ENCODE measurements at regions not wholly inside any gene's neighbourhood (a gene's known extent, or its start where the extent isn't known, plus 50 kb on each side); places are given as distances from the start of the nearest gene placed in this dataset.
"Not testable (repeated sequence)": the region's sequence is repeated elsewhere in the genome, so short reads cannot be mapped to it uniquely, and the experiment has no call there.

- Histone ChIP-seq H3K36me3 (ENCODE audit: control insufficient read depth, insufficient read depth, low read length) (no peaks in the 10 kb centered on the region), H3K27me3 (ENCODE audit: control insufficient read depth, insufficient read depth, low read length) (no peaks in the 10 kb centered on the region), H3K4me1 (ENCODE audit: control insufficient read depth, insufficient read depth, low read length, poor library complexity, severe bottlenecking) (no peaks in the 10 kb centered on the region), H3K9me3 (ENCODE audit: control insufficient read depth in 2 of 2, low read length in 2 of 2) (no peaks in the 10 kb centered on the region), H3K27ac (ENCODE audit: insufficient read depth, low read length, poor library complexity, severe bottlenecking) (no peak overlapping the region), H3K4me3 (ENCODE audit: low read depth, low read length) (no peak overlapping the region)
- Mint-ChIP-seq H3K27me3 (no peaks in the 10 kb centered on the region), H3K4me1 (peaks cover 0 to 4% (median 0%) of the 10 kb centered on the region in 4 donors), H3K9me3 (peaks cover 0 to 8% (median 0%) of the 10 kb centered on the region in 7 donors), H3K27ac (no peak overlapping the region), H3K4me3 (no peak overlapping the region), H3K36me3 (no peaks in the 10 kb centered on the region)
- DNase-seq (no peak), ATAC-seq (ENCODE audit: low read depth in 2 of 2) (no peak)
Measured at GRCh38 chr14:104305511-104306449, 167.4 kb downstream of the KIF26A start.

DNA sequence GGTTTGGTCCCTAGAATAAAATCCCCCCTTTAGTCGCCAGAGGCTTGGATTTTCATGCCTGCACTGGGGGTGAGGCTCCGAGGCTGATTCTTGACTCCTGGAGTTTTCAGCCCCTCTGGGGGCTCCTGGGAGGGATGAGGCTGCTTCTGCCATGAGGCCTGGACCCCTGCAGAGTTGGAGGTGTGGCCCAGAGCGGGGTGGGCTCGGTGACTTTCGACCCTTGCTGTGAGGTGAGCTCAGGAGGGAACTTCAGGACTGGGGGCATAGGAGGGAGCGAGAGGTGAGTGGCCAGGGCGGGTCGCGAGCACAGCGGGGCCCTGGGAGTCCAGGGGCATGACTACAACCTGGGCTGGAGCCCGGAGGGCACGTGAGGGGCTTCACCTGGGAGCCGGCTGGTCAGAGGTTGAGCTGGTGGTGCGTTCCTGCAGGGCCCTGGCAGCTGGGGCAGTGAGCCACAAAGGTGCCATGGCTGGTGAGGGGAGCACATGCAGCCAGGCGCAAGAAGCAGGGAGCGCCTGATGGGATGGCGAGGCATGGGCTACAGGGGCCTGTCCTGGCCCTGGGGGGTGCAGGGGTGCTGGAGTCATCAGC lies 168.2 kb downstream of the KIF26A start:
- H3K4me3 Mint-ChIP-seq, result no peak overlapping the region
- H3K27ac Mint-ChIP-seq, result no peak overlapping the region
- H3K36me3 Mint-ChIP-seq, result no peaks in the 10 kb centered on the region
- Histone ChIP-seq H3K9me3 (ENCODE audit: control insufficient read depth in 2 of 2, low read length in 2 of 2) (peaks cover 3 to 5% of the 10 kb centered on the region in 2 experiments), H3K27me3 (ENCODE audit: control insufficient read depth, insufficient read depth, low read length) (no peaks in the 10 kb centered on the region), H3K4me3 (ENCODE audit: low read depth, low read length) (no peak overlapping the region), H3K27ac (ENCODE audit: insufficient read depth, low read length, poor library complexity, severe bottlenecking) (no peak overlapping the region), H3K4me1 (ENCODE audit: control insufficient read depth, insufficient read depth, low read length, poor library complexity, severe bottlenecking) (no peaks in the 10 kb centered on the region), H3K36me3 (ENCODE audit: control insufficient read depth, insufficient read depth, low read length) (no peaks in the 10 kb centered on the region)
- H3K27me3 Mint-ChIP-seq, result no peaks in the 10 kb centered on the region
- no peaks in the 10 kb centered on the region for H3K4me1 Mint-ChIP-seq
- ATAC-seq (ENCODE audit: low read depth in 2 of 2), result no peak
- peaks cover 0 to 10% (median 4%) of the 10 kb centered on the region in 7 donors for H3K9me3 Mint-ChIP-seq
- DNase-seq, result no peak

- Mint-ChIP-seq H3K36me3 (no peaks in the 10 kb centered on the region), H3K9me3 (peaks cover 0 to 10% (median 4%) of the 10 kb centered on the region in 7 donors), H3K27me3 (no peaks in the 10 kb centered on the region), H3K4me1 (no peaks in the 10 kb centered on the region), H3K27ac (no peak overlapping the region), H3K4me3 (no peak overlapping the region)
- Histone ChIP-seq H3K27ac (ENCODE audit: insufficient read depth, low read length, poor library complexity, severe bottlenecking) (no peak overlapping the region), H3K27me3 (ENCODE audit: control insufficient read depth, insufficient read depth, low read length) (no peaks in the 10 kb centered on the region), H3K36me3 (ENCODE audit: control insufficient read depth, insufficient read depth, low read length) (no peaks in the 10 kb centered on the region), H3K4me1 (ENCODE audit: control insufficient read depth, insufficient read depth, low read length, poor library complexity, severe bottlenecking) (no peaks in the 10 kb centered on the region), H3K9me3 (ENCODE audit: control insufficient read depth in 2 of 2, low read length in 2 of 2) (peaks cover 3 to 5% of the 10 kb centered on the region in 2 experiments), H3K4me3 (ENCODE audit: low read depth, low read length) (no peak overlapping the region)
- DNase-seq, result no peak
- no peak for ATAC-seq (ENCODE audit: low read depth in 2 of 2)
Measured at GRCh38 chr14:104307246-104307626, 168.8 kb downstream of the KIF26A start.

DNA sequence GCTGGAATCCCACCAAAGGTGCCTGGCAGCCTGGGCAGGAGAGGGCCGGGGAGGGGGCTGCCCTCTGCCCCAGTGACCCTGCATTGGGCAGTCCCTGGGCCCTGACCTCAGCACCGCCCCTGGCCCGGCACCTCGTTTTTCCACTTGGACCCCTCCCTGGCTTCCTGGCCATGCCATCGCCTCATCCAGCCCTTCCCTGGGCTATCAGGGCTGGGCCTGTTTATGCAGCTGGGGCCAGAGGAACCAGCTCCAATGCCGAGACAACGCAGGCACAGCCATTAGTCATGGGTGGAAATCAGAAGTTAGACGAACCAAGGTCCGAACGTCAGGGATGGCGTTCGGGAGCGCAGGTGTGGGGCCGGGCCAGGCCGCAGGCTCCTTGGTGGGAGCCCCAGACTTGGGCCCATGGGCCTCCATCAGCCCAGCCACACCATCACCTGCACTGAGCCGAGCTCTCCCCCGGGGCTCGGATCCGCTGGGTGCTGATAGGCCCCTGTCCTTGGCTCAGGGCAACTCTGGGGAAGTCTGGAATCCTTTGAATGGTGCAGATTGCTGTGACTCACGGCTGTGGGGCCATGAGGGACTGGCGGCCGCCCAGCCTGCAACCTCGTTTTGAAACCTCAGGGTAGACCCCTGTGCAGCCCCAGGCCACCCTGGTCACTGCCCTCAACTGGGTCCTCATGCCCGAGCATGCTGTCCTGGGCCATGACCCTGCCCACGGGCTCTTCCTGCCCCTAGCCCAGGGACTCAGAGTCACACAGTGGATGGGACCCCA lies 169.4 kb downstream of the KIF26A start:
- Histone ChIP-seq H3K27me3 (ENCODE audit: control insufficient read depth, insufficient read depth, low read length) (no peaks in the 10 kb centered on the region), H3K9me3 (ENCODE audit: control insufficient read depth in 2 of 2, low read length in 2 of 2) (peaks cover 3 to 5% of the 10 kb centered on the region in 2 experiments), H3K4me3 (ENCODE audit: low read depth, low read length) (no peak overlapping the region), H3K27ac (ENCODE audit: insufficient read depth, low read length, poor library complexity, severe bottlenecking) (no peak overlapping the region), H3K36me3 (ENCODE audit: control insufficient read depth, insufficient read depth, low read length) (no peaks in the 10 kb centered on the region), H3K4me1 (ENCODE audit: control insufficient read depth, insufficient read depth, low read length, poor library complexity, severe bottlenecking) (no peaks in the 10 kb centered on the region)
- ATAC-seq (ENCODE audit: low read depth in 2 of 2) (no peak), DNase-seq (no peak)
- Mint-ChIP-seq H3K4me1 (no peaks in the 10 kb centered on the region), H3K4me3 (no peak overlapping the region), H3K27me3 (no peaks in the 10 kb centered on the region), H3K27ac (no peak overlapping the region), H3K36me3 (no peaks in the 10 kb centered on the region), H3K9me3 (peaks cover 0 to 10% (median 4%) of the 10 kb centered on the region in 7 donors)

DNA sequence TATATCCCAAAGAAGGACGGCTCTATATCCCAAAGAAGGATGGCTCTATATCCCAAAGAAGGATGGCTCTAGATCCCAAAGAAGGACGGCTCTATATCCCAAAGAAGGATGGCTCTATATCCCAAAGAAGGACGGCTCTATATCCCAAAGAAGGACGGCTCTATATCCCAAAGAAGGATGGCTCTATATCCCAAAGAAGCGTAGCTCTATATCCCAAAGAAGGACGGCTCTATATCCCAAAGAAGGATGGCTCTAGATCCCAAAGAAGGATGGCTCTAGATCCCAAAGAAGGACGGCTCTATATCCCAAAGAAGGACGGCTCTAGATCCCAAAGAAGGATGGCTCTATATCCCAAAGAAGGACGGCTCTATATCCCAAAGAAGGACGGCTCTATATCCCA lies 170.1 kb downstream of the KIF26A start:
- not testable (repeated sequence) for H3K9me3 ChIP-seq (ENCODE audit: control insufficient read depth in 2 of 2, low read length in 2 of 2); H3K27me3 ChIP-seq (ENCODE audit: control insufficient read depth, insufficient read depth, low read length); H3K4me3 ChIP-seq (ENCODE audit: low read depth, low read length); H3K27ac ChIP-seq (ENCODE audit: insufficient read depth, low read length, poor library complexity, severe bottlenecking); H3K4me1 ChIP-seq (ENCODE audit: control insufficient read depth, insufficient read depth, low read length, poor library complexity, severe bottlenecking); H3K9me3 Mint-ChIP-seq; DNase-seq; H3K27me3 Mint-ChIP-seq; H3K36me3 ChIP-seq (ENCODE audit: control insufficient read depth, insufficient read depth, low read length); H3K4me3 Mint-ChIP-seq; H3K27ac Mint-ChIP-seq; ATAC-seq (ENCODE audit: low read depth in 2 of 2); H3K36me3 Mint-ChIP-seq; H3K4me1 Mint-ChIP-seq

GRCh38 chr14:104309657-104310369 lies 171.4 kb downstream of the KIF26A start:
- no peak for ATAC-seq (ENCODE audit: low read depth in 2 of 2)
- H3K36me3 Mint-ChIP-seq, result no peaks in the 10 kb centered on the region

DNA sequence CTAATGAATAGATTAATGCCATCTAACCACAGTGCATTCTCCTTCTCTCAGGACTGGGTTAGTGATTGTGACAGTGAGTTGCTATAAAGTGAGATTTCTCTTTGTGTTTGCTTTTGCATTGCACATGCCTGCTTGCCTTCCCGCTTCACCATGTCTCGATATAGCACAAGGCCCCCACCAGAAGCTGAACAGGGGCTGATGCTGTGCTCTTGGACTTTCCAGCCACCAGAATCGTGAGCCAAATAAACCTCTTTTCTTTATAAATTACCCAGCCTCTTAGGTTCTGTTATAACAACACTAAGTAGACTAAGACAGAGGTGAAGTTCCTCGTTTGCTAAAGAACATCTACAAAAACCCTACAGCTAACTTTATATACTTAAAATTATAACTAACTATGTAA lies 173.0 kb downstream of the KIF26A start:
- Histone ChIP-seq H3K4me3 (ENCODE audit: low read depth, low read length) (no peak overlapping the region), H3K27me3 (ENCODE audit: control insufficient read depth, insufficient read depth, low read length) (no peaks in the 10 kb centered on the region), H3K36me3 (ENCODE audit: control insufficient read depth, insufficient read depth, low read length) (no peaks in the 10 kb centered on the region), H3K9me3 (ENCODE audit: control insufficient read depth in 2 of 2, low read length in 2 of 2) (peaks cover 3 to 5% of the 10 kb centered on the region in 2 experiments), H3K27ac (ENCODE audit: insufficient read depth, low read length, poor library complexity, severe bottlenecking) (no peak overlapping the region), H3K4me1 (ENCODE audit: control insufficient read depth, insufficient read depth, low read length, poor library complexity, severe bottlenecking) (no peaks in the 10 kb centered on the region)
- ATAC-seq (ENCODE audit: low read depth in 2 of 2), result no peak
- Mint-ChIP-seq H3K4me1 (no peaks in the 10 kb centered on the region), H3K9me3 (peaks cover 0 to 10% (median 0%) of the 10 kb centered on the region in 7 donors), H3K27ac (no peak overlapping the region), H3K27me3 (peaks cover 4% of the 10 kb centered on the region), H3K36me3 (no peaks in the 10 kb centered on the region), H3K4me3 (no peak overlapping the region)
- DNase-seq, result no peak

More at GRCh38 chr14:104309657-104310369, 171.4 kb downstream of the KIF26A start:
- Histone ChIP-seq H3K4me1 (ENCODE audit: control insufficient read depth, insufficient read depth, low read length, poor library complexity, severe bottlenecking) (no peaks in the 10 kb centered on the region), H3K27ac (ENCODE audit: insufficient read depth, low read length, poor library complexity, severe bottlenecking) (no peak overlapping the region), H3K9me3 (ENCODE audit: control insufficient read depth in 2 of 2, low read length in 2 of 2) (peaks cover 3 to 5% of the 10 kb centered on the region in 2 experiments), H3K36me3 (ENCODE audit: control insufficient read depth, insufficient read depth, low read length) (no peaks in the 10 kb centered on the region), H3K4me3 (ENCODE audit: low read depth, low read length) (no peak overlapping the region), H3K27me3 (ENCODE audit: control insufficient read depth, insufficient read depth, low read length) (no peaks in the 10 kb centered on the region)
- Mint-ChIP-seq H3K27me3 (peaks cover 4% of the 10 kb centered on the region), H3K27ac (no peak overlapping the region), H3K4me3 (no peak overlapping the region), H3K9me3 (peaks cover 0 to 10% (median 0%) of the 10 kb centered on the region in 7 donors), H3K4me1 (no peaks in the 10 kb centered on the region)
- no peak for DNase-seq
